ENCODE measurements at regions not wholly inside any gene's neighbourhood (a gene's known extent, or its start where the extent isn't known, plus 50 kb on each side); places are given as distances from the start of the nearest gene placed in this dataset.

DNA sequence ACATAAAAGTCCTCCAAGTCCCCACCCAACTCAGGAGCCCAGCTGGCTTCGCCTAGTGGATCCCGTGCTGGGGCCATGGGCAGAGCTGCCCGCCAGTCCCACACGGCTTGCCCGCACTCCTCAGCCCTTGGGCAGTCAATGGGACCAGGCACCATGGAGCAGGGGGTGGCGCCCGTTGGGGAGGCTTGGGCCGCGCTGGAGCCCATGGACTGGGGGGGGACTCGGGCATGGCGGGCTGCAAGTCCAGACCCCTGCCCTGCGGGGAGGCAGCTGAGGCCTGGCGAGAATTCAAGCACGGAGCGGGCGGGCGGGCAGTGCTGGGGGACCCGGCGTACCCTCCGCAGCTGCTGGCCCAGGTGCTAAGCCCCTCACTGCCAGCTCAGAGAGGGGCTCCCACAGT is 249.8 kb upstream of the PLD5 start:
- TF ChIP-seq CTCF (conservative IDR thresholded peaks at IDR 0.05) = no peak
- no peak overlapping the region for H3K27ac ChIP-seq

DNA sequence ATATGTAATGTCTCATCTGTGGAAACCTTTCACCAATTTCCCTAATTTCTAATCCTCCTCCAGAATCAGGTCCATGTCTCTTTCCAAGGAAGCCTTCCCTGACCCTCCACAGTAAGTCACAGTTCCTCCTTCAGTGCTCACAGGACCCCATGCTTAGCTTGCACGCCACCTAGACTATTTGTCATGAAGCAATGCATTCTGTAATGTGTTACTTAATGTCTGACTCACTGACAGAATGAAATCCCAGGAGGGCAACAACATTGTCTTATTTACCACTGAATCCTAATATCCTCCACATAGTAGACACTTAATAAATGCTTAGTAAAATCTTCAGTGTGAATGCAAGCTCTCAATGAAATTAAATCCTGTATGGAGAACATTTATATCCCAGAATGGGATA is 245.9 kb upstream of the PLD5 start:
- TF ChIP-seq CTCF (conservative IDR thresholded peaks at IDR 0.05) = no peak
- H3K27ac ChIP-seq = no peak overlapping the region

DNA sequence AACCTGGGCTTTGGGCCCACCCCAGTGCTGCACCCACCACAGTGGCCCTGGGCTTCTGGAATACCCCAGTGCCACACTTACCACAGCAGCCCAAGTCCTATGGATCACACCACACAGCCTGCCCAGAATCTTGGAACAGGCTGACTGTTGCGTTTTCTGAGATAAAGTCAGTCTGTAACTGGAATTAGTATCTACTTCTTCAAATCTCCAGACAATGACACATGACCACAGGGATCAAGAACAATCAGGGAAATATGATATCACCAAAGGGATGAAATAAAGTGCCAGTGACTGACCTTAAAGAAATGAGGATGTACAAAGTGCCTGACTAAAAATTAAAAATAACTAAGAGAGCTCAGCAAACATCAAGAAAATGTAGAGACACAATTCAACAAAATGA is 239.7 kb upstream of the PLD5 start:
- TF ChIP-seq CTCF (conservative IDR thresholded peaks at IDR 0.05) = no peak
- H3K27ac ChIP-seq = no peak overlapping the region

DNA sequence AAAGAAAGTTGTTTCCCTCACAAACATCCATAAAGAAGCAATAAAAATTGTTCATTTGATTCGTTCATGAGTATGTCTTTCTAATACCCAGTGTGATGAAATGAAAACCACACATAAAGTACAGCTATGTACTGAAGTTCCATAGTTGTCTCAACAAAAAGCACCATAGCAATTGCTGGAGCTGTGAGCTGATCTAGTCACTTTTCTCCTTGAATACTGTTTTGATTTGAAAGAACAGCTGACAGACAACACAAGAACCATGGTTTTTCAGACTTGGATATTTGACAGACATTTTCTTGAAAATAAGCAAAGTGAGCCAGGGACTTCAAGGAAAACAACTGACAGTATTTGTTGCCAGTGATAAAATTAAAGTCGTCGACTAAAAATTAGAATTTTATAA is 237.1 kb upstream of the PLD5 start:
- no peak overlapping the region for H3K27ac ChIP-seq
- no peak for TF ChIP-seq CTCF (conservative IDR thresholded peaks at IDR 0.05)

DNA sequence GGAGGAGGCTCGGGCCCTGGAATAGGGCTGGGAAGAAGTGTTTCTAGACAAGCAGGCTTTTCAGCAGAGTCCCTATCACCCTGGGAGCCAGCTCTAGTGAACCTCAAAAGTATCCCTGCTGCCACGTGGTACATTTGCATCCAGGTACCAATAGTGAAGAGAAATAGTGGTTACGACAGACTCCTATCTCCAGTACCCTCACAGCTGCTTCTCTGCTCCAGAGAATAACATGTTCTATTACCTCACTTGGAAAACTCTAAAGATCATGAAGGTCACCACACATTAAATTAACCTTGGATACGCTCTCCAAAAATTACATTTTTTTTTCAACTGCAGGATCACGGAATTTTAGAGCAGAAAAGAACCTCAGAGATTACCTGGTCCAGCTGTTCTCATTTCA is 230.4 kb upstream of the PLD5 start:
- TF ChIP-seq CTCF (conservative IDR thresholded peaks at IDR 0.05) = no peak
- no peak overlapping the region for H3K27ac ChIP-seq

GRCh38 chr1:242754125-242754524 is 229.6 kb upstream of the PLD5 start:
- no peak overlapping the region for H3K27ac ChIP-seq
- no peak for TF ChIP-seq CTCF (conservative IDR thresholded peaks at IDR 0.05)

DNA sequence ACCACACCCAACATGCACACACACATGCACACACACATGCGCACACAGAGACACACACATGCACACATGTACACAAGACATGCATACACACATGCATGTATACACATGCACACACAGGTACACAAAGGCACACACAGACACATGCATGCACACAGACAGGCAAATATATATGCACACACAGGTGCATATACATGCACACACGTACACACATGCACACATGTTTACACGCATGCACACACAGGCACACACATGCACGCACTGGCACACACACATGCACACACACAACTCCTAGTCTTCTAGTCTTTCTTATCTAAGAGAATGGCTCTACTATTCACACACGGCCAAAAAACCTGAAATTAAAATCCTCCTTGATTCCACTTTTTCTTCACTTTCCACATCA is 222.7 kb upstream of the PLD5 start:
- no peak for TF ChIP-seq CTCF (conservative IDR thresholded peaks at IDR 0.05)
- H3K27ac ChIP-seq = no peak overlapping the region

- H3K27ac ChIP-seq = no peak overlapping the region
- TF ChIP-seq CTCF (conservative IDR thresholded peaks at IDR 0.05) = no peak
Measured at GRCh38 chr1:242745079-242745478, 220.6 kb upstream of the PLD5 start.

Data from VCaP (cell line).